Lung microvascular endothelial cell (primary cell): ENCODE measurements at regions not wholly inside any gene's neighbourhood (a gene's known extent, or its start where the extent isn't known, plus 50 kb on each side); places are given as distances from the start of the nearest gene placed in this dataset.

Experiments used
- DNase-seq, 2 donors: peaks; one replicate each; pipeline versions ENCODE4 v3.0.0 to v3.0.0-alpha.2; 2010; ENCODE audit warnings: low read depth in 2 of 2

- DNase-seq = no peak
Measured at GRCh38 chr4:141783770-141784169, 147.4 kb downstream of the IL15 start.

- DNase-seq = no peak
Measured at GRCh38 chr4:141786946-141787345, 150.6 kb downstream of the IL15 start.

GRCh38 chr4:141788169-141788915 lies 152.0 kb downstream of the IL15 start:
- no peak for DNase-seq

GRCh38 chr4:141789716-141790115 lies 153.3 kb downstream of the IL15 start:
- no peak for DNase-seq

- no peak for DNase-seq
Measured at GRCh38 chr4:141792164-141792563, 155.8 kb downstream of the IL15 start.

GRCh38 chr4:141797966-141798365 lies 161.6 kb downstream of the IL15 start:
- DNase-seq = no peak

- no peak for DNase-seq
Measured at GRCh38 chr4:141801558-141801957, 165.2 kb downstream of the IL15 start.

GRCh38 chr4:141802333-141802732 lies 165.9 kb downstream of the IL15 start:
- no peak for DNase-seq

GRCh38 chr4:141804836-141805235 lies 168.5 kb downstream of the IL15 start:
- DNase-seq = no peak

- peak in 1 of 2 donors; percentile 21 for DNase-seq
Measured at GRCh38 chr4:141807103-141807891, 170.9 kb downstream of the IL15 start.

- no peak for DNase-seq
Measured at GRCh38 chr4:141810038-141810711, 173.8 kb downstream of the IL15 start.

- DNase-seq = no peak
Measured at GRCh38 chr4:141810712-141811375, 174.5 kb downstream of the IL15 start.

GRCh38 chr4:141812158-141812557 lies 175.8 kb downstream of the IL15 start:
- no peak for DNase-seq

GRCh38 chr4:141814499-141814898 lies 178.1 kb downstream of the IL15 start:
- DNase-seq = no peak

GRCh38 chr4:141815646-141816045 lies 179.3 kb downstream of the IL15 start:
- no peak for DNase-seq

- no peak for DNase-seq
Measured at GRCh38 chr4:141826260-141826659, 189.9 kb downstream of the IL15 start.

- DNase-seq = no peak
Measured at GRCh38 chr4:141833209-141833608, 196.8 kb downstream of the IL15 start.

- no peak for DNase-seq
Measured at GRCh38 chr4:141840299-141840986, 204.1 kb downstream of the IL15 start.

GRCh38 chr4:141843136-141843535 lies 206.8 kb downstream of the IL15 start:
- no peak for DNase-seq

- no peak for DNase-seq
Measured at GRCh38 chr4:141845901-141846300, 209.5 kb downstream of the IL15 start.

- DNase-seq = no peak
Measured at GRCh38 chr4:141849367-141849766, 213.0 kb downstream of the IL15 start.
